ENCODE measurements at regions not wholly inside any gene's neighbourhood (a gene's known extent, or its start where the extent isn't known, plus 50 kb on each side); places are given as distances from the start of the nearest gene placed in this dataset.

GRCh38 chr6:9197726-9198125 lies 762.4 kb upstream of the SLC35B3 start:
- H3K4me2 ChIP-seq (ENCODE audit: low read length): no peak overlapping the region
- H2AFZ ChIP-seq (ENCODE audit: low read length): no peak overlapping the region
- no peaks in the 10 kb centered on the region for H3F3A ChIP-seq (ENCODE audit: low read length, unreplicated experiment)
- no peak for TF ChIP-seq EZH2 (IDR thresholded peaks at IDR 0.05; ENCODE audit: low read length, unreplicated experiment)
- no peak for TF ChIP-seq CTCF (conservative IDR thresholded peaks at IDR 0.05; ENCODE audit: low read depth, low read length)
- no peak for TF ChIP-seq EZH2phosphoT487 (IDR thresholded peaks at IDR 0.05; ENCODE audit: borderline replicate concordance, low read length)
- no peak overlapping the region for H3K27ac ChIP-seq (ENCODE audit: low read length)
- no peak overlapping the region for H3K4me3 ChIP-seq (ENCODE audit: low read length)
- ChIA-PET POLR2A (ENCODE audit: unreplicated experiment) (no interaction called here), CTCF (no interaction called here)
- H4K20me1 ChIP-seq (ENCODE audit: low read length): no peaks in the 10 kb centered on the region
- no peaks in the 10 kb centered on the region for H3K9me3 ChIP-seq (ENCODE audit: low read length)
- no peak for ATAC-seq
- no peaks in the 10 kb centered on the region for H3K27me3 ChIP-seq (ENCODE audit: low read length)
- no peaks in the 10 kb centered on the region for H3K36me3 ChIP-seq (ENCODE audit: low read depth, low read length)
- H3K9me2 ChIP-seq (replicated peaks; ENCODE audit: low read length): no peaks in the 10 kb centered on the region
- H3K4me1 ChIP-seq (ENCODE audit: insufficient read depth, low read length): peaks cover 4% of the 10 kb centered on the region
- DNase-seq: no peak
- intact Hi-C loops (cut with micrococcal nuclease): no loop called here
- BruUV-seq (replicated peaks): no TSS peak
- no peak overlapping the region for H3K9ac ChIP-seq (ENCODE audit: low read length)
- H3K79me2 ChIP-seq (ENCODE audit: low read length): no peaks in the 10 kb centered on the region

- Histone ChIP-seq H3K36me3 (ENCODE audit: low read depth, low read length) (no peaks in the 10 kb centered on the region), H3F3A (ENCODE audit: low read length, unreplicated experiment) (no peaks in the 10 kb centered on the region), H3K4me2 (ENCODE audit: low read length) (no peak overlapping the region), H3K79me2 (ENCODE audit: low read length) (no peaks in the 10 kb centered on the region), H3K9me2 (replicated peaks; ENCODE audit: low read length) (no peaks in the 10 kb centered on the region), H3K27me3 (ENCODE audit: low read length) (no peaks in the 10 kb centered on the region), H4K20me1 (ENCODE audit: low read length) (no peaks in the 10 kb centered on the region), H3K27ac (ENCODE audit: low read length) (no peak overlapping the region), H3K9me3 (ENCODE audit: low read length) (no peaks in the 10 kb centered on the region), H2AFZ (ENCODE audit: low read length) (no peak overlapping the region), H3K4me1 (ENCODE audit: insufficient read depth, low read length) (peaks cover 12% of the 10 kb centered on the region), H3K4me3 (ENCODE audit: low read length) (no peak overlapping the region), H3K9ac (ENCODE audit: low read length) (no peak overlapping the region)
- no TSS peak for BruUV-seq (replicated peaks)
- intact Hi-C loops (cut with micrococcal nuclease): no loop called here
- no peak for DNase-seq
- ATAC-seq: no peak
- ChIA-PET POLR2A (ENCODE audit: unreplicated experiment) (no interaction called here), CTCF (no interaction called here)
- TF ChIP-seq EZH2phosphoT487 (IDR thresholded peaks at IDR 0.05; ENCODE audit: borderline replicate concordance, low read length) (no peak), EZH2 (IDR thresholded peaks at IDR 0.05; ENCODE audit: low read length, unreplicated experiment) (no peak), CTCF (conservative IDR thresholded peaks at IDR 0.05; ENCODE audit: low read depth, low read length) (no peak)
Measured at GRCh38 chr6:9195322-9195721, 760.0 kb upstream of the SLC35B3 start.

- Histone ChIP-seq H3K9me3 (ENCODE audit: low read length) (no peaks in the 10 kb centered on the region), H3K36me3 (ENCODE audit: low read depth, low read length) (no peaks in the 10 kb centered on the region), H3K9ac (ENCODE audit: low read length) (no peak overlapping the region), H3K4me3 (ENCODE audit: low read length) (no peak overlapping the region), H3K79me2 (ENCODE audit: low read length) (no peaks in the 10 kb centered on the region), H3K27me3 (ENCODE audit: low read length) (no peaks in the 10 kb centered on the region), H3K4me1 (ENCODE audit: insufficient read depth, low read length) (peaks cover 12% of the 10 kb centered on the region), H3K9me2 (replicated peaks; ENCODE audit: low read length) (no peaks in the 10 kb centered on the region), H3K27ac (ENCODE audit: low read length) (peak overlapping the region; percentile 13; the same call in 1 of the 2 replicates), H3K4me2 (ENCODE audit: low read length) (no peak overlapping the region), H2AFZ (ENCODE audit: low read length) (no peak overlapping the region), H3F3A (ENCODE audit: low read length, unreplicated experiment) (no peaks in the 10 kb centered on the region), H4K20me1 (ENCODE audit: low read length) (no peaks in the 10 kb centered on the region)
- DNase-seq (peak; percentile 55), ATAC-seq (peak; percentile 73)
- intact Hi-C loops (cut with micrococcal nuclease): no loop called here
- ChIA-PET POLR2A (ENCODE audit: unreplicated experiment) (no interaction called here), CTCF (no interaction called here)
- no peak for TF ChIP-seq EZH2 (IDR thresholded peaks at IDR 0.05; ENCODE audit: low read length, unreplicated experiment)
- no peak for TF ChIP-seq EZH2phosphoT487 (IDR thresholded peaks at IDR 0.05; ENCODE audit: borderline replicate concordance, low read length)
- TF ChIP-seq CTCF (conservative IDR thresholded peaks at IDR 0.05; ENCODE audit: low read depth, low read length): no peak
- BruUV-seq (replicated peaks): no TSS peak
Measured at GRCh38 chr6:9192405-9192909, 757.1 kb upstream of the SLC35B3 start.

All from PC-3 (cell line).